Activated CD8-positive, alpha-beta memory T cell treated with anti-CD3 and anti-CD28 coated beads for 24 hours (primary cell): ENCODE measurements at regions not wholly inside any gene's neighbourhood (a gene's known extent, or its start where the extent isn't known, plus 50 kb on each side); places are given as distances from the start of the nearest gene placed in this dataset.
"Not testable (repeated sequence)": the region's sequence is repeated elsewhere in the genome, so short reads cannot be mapped to it uniquely, and the experiment has no call there.

Experiments used
- DNase-seq: peaks from one replicate; pipeline ENCODE4 v3.0.0-alpha.2; 2020

DNA sequence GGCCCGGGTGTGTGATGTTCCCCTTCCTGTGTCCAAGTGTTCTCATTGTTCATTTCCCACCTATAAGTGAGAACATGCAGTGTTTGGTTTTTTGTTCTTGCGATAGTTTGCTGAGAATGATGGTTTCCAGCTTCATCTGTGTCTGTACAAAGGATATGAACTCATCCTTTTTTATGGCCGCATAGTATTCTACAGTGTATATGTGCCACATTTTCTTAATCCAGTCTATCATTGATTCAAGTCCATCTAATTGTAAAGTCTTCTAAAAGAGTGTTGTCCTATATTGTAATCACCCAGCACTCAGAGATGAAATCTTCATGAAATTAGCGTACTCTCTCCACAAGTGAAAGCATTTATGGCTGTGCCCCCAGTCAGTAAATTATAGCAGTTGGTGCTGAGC is 1096.6 kb downstream of the UQCRFS1 start:
- not testable (repeated sequence) for DNase-seq

DNA sequence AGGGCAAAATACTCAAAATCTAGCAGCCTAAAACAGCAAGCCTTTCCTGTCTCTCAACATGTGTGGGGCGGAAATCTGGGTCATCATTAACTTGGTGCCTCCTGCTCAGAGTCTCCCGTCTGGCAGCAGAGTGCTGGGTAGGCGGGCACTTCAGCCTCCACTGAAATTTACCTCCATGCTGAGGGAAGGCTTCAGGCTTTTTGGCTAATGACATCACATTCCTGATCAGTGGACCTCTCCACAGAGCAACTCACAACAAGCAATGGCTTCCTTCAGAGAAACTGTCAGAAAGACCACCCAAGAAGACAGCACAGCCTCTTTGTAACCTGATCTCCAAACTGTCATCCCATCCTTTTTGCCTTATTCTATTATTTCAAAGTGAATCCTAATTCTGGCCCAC is 1109.0 kb downstream of the UQCRFS1 start:
- DNase-seq = no peak

DNA sequence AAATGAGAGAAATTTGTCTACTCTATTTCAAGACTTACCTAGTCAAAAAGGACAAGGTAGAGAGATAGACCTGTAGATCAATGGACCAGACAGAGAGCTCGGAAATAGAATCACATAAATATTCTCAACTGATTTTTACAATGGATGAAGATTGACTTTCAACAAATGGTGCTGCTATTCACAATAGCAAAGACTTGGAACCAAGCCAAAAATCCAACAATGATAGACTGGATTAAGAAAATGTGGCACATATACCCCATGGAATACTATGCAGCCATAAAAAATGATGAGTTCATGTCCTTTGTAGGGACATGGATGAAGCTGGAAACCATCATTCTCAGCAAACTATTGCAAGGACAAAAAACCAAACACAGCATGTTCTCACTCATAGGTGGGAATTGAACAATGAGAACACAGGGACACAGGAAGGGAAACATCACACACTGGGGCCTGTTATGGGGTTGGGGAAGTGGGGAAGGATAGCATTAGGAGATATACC is 1128.2 kb downstream of the UQCRFS1 start:
- not testable (repeated sequence) for DNase-seq

DNA sequence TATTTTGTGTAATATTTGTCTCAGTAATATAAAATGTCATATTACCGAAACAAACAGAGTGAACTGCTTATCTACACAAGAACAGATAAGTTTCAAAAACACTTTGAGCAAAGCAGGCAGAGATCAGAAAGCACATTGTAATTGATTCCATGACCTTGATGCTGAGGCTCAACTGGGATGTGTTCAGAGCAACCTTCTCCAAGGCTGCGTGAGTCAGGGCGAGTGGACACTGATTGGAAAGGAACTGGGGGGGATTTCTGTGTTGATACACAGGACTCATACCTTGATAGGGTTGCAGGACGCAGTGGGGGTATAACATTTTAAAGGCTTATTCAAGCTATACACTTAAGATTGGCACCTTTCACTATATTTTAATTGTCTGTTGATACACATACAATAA is 1136.3 kb downstream of the UQCRFS1 start:
- DNase-seq = no peak

DNA sequence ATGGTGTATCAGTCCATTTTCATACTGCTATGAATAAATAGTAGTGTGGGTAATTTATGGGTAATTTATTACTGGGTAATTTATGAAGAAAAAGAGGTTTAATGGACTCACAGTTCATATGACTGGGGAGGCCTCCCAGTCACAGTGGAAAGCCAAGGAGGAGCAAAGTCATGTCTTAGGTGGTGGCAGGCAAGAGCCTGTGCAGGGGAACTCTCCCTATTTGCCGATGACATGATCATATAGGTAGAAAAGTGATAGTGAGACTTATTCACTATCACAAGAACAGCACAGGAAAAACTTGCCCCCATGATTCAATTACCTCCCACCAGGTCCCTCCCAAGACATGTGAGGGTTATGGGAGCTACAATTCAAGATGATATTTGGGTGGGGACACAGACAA is 1137.7 kb downstream of the UQCRFS1 start:
- DNase-seq = no peak

GRCh38 chr19:28074773-28075172 is 1138.2 kb downstream of the UQCRFS1 start:
- DNase-seq = no peak

DNA sequence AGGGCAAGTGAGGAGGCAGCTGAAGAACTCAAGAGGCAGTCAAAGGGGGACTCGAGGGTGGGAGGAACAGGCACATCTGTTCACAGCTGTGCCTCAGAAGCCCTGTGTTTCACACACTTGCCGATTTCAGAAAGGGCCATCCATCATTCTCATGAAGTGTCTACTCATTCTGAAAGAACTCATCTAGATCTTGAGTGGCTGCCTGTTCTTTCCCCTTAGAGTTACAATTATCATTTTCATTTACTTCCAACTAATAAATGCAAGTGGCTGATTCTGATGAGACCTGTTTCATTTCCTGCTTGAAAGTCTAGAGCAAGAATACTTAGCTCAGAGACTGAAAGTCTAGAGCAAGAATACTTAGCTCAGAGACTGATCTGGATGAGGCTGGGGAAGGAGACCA is 1145.1 kb downstream of the UQCRFS1 start:
- DNase-seq = no peak

DNA sequence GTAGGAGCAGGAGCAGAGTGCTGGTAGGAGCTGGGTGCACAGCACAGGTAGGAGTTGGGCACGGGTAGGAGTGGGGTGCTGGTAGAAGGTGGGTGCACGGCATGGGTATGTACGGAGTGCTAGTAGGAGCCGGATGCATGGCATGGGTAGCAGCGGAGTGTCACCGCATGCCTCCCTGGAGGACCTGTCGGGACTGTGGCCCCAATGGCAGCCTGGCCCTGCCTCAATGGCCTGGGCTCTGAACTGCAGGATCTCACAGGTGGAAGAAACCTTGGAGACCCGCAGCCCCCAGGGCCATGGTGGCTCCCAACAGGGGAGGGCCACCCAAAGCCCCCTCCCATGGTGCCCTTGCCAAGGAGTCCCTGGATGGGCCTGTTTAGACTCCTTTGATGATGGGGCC is 1146.0 kb downstream of the UQCRFS1 start:
- DNase-seq = no peak

GRCh38 chr19:28066161-28066560 is 1146.8 kb downstream of the UQCRFS1 start:
- DNase-seq = no peak

- no peak for DNase-seq
Measured at GRCh38 chr19:28065026-28065425, 1147.9 kb downstream of the UQCRFS1 start.

- DNase-seq = no peak
Measured at GRCh38 chr19:28063702-28064101, 1149.2 kb downstream of the UQCRFS1 start.

DNA sequence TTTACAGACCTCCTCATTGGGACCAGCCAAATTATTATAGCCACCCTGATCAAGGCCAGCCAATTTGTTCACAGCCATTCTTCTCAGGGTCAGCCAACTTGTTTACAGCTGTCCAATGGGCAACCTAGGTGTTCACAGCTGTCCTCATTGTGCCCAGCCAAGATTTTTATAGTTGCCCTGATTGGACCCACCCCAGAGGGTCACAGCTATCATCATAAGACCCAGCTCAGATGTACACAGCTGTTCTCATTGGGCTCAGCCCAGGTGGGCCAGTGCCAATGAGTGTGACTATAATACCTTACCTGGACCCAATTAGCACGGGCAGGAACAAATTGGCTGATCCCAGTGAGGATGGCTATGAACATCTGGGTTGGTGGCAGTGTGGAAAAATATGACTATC is 1151.8 kb downstream of the UQCRFS1 start:
- no peak for DNase-seq

DNA sequence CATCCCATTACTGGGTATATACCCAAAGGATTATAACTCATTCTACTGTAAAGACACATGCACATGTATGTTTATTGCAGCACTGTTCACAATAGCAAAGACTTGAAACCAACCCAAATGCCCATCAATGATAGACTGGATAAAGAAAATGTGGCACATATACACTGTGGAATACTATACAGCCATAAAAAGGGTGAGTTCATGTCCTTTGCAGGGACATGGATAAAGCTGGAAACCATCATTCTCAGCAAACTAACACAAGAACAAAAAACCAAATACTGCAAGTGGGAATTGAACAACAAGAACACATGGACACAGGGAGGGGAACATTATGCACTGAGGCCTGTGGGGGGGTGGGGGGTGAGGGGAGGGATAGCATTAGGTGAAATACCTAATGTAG is 1155.9 kb downstream of the UQCRFS1 start:
- not testable (repeated sequence) for DNase-seq

- DNase-seq = no peak
Measured at GRCh38 chr19:28051047-28051446, 1161.9 kb downstream of the UQCRFS1 start.

GRCh38 chr19:28049875-28050274 is 1163.1 kb downstream of the UQCRFS1 start:
- no peak for DNase-seq

- no peak for DNase-seq
Measured at GRCh38 chr19:28046932-28047331, 1166.0 kb downstream of the UQCRFS1 start.

DNA sequence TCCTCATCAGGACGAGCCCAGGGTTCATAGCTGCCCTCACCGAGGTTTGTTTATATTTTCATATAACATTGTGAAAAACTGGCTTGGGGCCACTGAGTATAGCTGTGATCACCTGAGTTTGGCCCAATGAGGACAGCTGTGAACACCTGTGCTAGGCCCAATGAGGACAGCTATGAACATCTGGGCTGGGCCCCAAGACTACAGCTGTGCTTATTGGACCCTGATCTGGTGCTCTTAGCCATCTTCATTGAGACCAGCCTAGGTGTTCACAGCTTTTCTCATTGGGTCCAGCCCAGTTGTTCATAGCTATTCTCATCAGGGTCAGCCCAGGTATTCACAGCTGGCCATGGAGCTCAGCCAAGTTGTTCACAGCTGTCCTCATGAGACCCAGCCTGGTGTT is 1167.3 kb downstream of the UQCRFS1 start:
- DNase-seq = no peak

DNA sequence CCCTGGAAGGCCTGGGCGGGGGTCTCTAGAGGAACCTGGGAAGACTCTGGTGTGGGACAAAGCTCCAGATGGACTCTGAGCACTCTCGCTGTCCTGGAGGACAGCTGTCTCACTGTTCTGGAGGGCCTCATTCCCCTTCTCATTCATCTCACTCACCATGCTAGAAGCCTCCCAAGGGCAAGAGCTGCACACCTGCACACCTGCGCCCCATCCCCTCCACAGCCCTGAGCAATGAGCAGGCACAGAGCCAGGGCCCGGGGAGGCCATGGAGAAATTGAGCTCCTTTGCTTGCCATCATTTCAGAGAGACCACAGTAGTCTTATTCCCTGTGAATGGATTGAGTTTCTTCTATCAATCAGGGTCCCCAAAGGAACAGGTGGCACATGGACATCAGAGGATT is 1168.5 kb downstream of the UQCRFS1 start:
- no peak for DNase-seq

- DNase-seq = no peak
Measured at GRCh38 chr19:28042516-28042915, 1170.4 kb downstream of the UQCRFS1 start.

DNA sequence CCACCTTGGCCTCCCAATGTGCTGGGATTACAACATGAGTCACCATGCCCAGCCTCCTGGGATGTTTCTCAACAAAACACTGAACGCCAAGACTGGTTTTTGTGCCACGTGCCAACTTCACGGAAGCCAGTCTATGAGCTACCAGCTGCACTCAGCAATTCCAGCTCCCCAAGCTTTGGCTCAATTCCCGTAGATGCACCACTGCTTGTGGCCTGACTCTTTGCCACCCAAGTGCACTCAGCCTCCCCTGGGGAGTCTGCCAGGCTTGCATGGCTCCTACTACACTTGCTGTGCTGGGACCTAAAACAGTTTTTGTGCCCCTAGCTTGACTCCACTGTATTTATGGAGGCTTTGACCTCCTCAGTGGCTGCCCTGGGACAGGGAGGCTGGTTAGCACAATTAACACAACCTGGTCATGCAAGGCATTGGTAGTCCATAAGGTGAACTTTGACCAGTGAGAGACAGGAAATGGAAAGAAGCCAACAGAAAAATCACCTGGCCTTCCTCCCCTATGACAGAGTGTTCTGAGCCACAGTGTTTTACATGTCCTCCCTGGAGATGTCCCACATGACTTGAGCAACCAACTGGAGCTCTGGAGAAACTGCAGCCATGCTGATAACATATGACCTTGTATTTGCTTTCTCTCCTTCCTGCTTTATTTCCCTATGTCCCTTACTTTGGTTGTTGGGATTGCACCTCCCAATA is 1173.1 kb downstream of the UQCRFS1 start:
- DNase-seq = peak; percentile 24

- no peak for DNase-seq
Measured at GRCh38 chr19:28037186-28037585, 1175.8 kb downstream of the UQCRFS1 start.

- no peak for DNase-seq
Measured at GRCh38 chr19:28036486-28036885, 1176.5 kb downstream of the UQCRFS1 start.

- no peak for DNase-seq
Measured at GRCh38 chr19:28034936-28035335, 1178.0 kb downstream of the UQCRFS1 start.

GRCh38 chr19:28028881-28029444 is 1184.0 kb downstream of the UQCRFS1 start:
- DNase-seq = no peak

GRCh38 chr19:28027116-28027515 is 1185.8 kb downstream of the UQCRFS1 start:
- DNase-seq = no peak
